GM20000 (cell line): ENCODE measurements at regions not wholly inside any gene's neighbourhood (a gene's known extent, or its start where the extent isn't known, plus 50 kb on each side); places are given as distances from the start of the nearest gene placed in this dataset.

Source experiments
- DNase-seq: peaks from one replicate; pipeline ENCODE4 v3.0.0; 2012; ENCODE audit warnings: low spot score
- TF ChIP-seq, protein P1 (sequence below): IDR thresholded peaks from 2 replicates; pipeline ENCODE4 v1.5.1; 2012; ENCODE audit warnings: mild to moderate bottlenecking, control low read depth; ENCODE audit errors: extremely low read depth, missing control alignments

- no peak for DNase-seq
- TF ChIP-seq, protein P1, sequence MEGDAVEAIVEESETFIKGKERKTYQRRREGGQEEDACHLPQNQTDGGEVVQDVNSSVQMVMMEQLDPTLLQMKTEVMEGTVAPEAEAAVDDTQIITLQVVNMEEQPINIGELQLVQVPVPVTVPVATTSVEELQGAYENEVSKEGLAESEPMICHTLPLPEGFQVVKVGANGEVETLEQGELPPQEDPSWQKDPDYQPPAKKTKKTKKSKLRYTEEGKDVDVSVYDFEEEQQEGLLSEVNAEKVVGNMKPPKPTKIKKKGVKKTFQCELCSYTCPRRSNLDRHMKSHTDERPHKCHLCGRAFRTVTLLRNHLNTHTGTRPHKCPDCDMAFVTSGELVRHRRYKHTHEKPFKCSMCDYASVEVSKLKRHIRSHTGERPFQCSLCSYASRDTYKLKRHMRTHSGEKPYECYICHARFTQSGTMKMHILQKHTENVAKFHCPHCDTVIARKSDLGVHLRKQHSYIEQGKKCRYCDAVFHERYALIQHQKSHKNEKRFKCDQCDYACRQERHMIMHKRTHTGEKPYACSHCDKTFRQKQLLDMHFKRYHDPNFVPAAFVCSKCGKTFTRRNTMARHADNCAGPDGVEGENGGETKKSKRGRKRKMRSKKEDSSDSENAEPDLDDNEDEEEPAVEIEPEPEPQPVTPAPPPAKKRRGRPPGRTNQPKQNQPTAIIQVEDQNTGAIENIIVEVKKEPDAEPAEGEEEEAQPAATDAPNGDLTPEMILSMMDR: no peak
Measured at GRCh38 chr18:47434214-47434746, 182.8 kb upstream of the SKOR2 start.

DNA sequence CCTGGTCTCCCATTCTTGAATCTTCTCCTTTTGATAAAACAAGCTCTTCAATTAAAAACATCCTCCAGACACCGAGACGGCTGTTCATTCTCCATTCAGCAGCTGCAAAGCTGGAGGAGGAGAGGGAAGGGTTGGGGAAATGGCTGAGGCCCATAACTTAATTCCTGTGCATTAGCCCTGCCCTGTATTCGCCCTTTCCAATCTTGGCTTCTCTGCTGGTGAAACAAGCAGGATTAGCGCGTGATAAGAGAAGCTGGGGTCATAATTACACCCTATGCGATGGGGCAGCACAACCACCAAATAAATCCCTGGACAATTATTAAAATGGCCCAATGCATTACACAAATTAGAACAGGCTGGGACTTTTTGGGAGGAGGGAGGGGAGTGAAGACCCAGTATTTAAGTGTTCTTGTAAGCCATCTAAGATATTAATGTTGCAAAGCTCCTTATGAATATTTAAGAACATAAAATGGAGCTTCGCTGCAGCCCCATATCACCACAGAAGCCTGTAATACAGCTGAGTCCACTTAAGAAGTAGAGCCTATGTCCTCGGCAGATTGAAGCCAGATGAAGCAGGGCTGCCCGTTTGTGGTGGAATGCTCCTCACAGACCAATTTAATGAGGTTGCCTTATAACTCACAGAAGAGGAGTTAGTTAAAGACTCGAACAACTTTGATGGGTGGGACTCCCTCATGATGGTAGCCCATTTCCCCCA is 176.6 kb upstream of the SKOR2 start:
- TF ChIP-seq, protein P1: no peak
- no peak for DNase-seq

DNA sequence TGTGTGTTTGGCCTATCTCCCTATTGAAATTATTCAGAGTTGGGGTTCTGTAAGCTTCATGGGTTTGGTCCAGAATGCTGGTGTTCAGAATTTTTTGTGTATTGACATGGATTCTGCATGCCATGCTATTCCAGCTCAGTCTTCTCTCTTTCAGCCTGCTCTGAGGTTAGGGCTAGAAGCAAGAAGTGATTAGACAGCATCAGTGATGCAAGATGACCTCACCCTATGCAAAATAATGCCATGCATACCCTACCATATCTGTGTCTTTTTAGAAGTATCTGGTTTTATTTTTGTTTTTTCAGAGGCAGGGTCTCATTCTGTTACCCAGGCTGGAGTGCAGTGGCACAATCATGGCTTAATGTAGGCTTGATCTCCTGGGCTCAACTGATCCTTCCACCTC is 175.6 kb upstream of the SKOR2 start:
- no peak for DNase-seq
- TF ChIP-seq, protein P1: no peak

GRCh38 chr18:47425365-47425764 is 173.9 kb upstream of the SKOR2 start:
- TF ChIP-seq, protein P1: no peak
- DNase-seq: no peak

- TF ChIP-seq, protein P1: no peak
- no peak for DNase-seq
Measured at GRCh38 chr18:47422524-47422923, 171.1 kb upstream of the SKOR2 start.

DNA sequence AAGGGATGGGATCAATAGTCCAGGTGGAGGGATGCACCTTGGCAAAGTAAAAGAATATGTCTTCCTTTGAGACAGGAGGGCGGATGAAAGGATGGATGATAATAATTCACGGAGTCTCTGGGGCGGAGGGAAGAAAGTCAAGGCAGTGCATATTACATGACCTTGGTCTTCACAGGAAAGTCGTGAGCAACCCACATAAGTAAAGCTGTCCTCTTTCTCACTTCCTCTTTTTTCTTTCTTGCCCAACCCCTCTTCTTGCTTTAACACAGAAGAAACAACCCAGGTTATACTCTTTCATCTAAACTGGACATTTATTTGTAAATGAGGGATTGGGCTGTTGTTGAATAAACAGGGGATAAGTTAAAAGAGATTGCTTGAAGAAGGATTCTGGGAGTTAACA is 168.7 kb upstream of the SKOR2 start:
- TF ChIP-seq, protein P1: no peak

DNA sequence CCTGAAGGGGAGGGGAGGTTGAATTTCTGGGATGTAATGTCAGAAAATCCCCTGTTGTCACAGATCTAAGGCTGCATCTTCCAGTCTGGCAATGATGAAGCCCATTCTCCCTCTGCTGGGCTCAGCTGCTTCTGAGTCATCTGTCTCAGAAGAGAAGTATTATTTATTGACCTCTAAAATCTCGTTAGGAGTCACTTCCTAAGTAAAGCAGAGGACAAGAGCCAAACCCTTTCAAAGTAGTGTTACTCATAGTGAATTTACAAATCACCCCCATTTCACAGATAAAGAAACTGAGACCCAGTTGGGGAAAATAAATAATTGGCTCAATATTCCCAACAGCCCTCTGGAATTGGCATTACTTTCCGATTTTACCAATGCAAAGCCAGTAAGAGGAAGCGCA is 167.3 kb upstream of the SKOR2 start:
- TF ChIP-seq, protein P1: no peak
- DNase-seq: no peak

More for the DNA sequence above, 168.7 kb upstream of the SKOR2 start:
- DNase-seq: peak; percentile 33
